Keratinocyte (primary cell): ENCODE measurements at regions not wholly inside any gene's neighbourhood (a gene's known extent, or its start where the extent isn't known, plus 50 kb on each side); places are given as distances from the start of the nearest gene placed in this dataset.

Experiments
- DNase-seq: peaks from one replicate; pipeline ENCODE4 v3.0.0-alpha.2; 2011; ENCODE audit warnings: low read depth, missing footprints, low spot score
- FAIRE-seq: peaks from 2 replicates; lab custom pipeline; 2011; peaks lifted over from hg19 to GRCh38; lab: Jason Lieb, UNC
- H2AFZ ChIP-seq: 2 replicates; pipeline ENCODE4 v1.6.0; 2012; ENCODE audit warnings: low read length, control low read depth, inconsistent platforms; ENCODE audit not compliant: control insufficient read depth
- H3K27ac ChIP-seq: 2 replicates; pipeline ENCODE4 v1.5.1; 2011; ENCODE audit warnings: low read length; ENCODE audit not compliant: control insufficient read depth, insufficient read depth
- H3K27me3 ChIP-seq: 3 replicates; pipeline ENCODE4 v1.6.0; 2011; ENCODE audit warnings: low read length; ENCODE audit not compliant: control insufficient read depth, insufficient read depth; ENCODE audit errors: extremely low read depth
- H3K36me3 ChIP-seq, 2 experiments: 2 replicates in 1 of 2; 3 replicates in 1 of 2; pipeline ENCODE4 v1.5.1; 2011; ENCODE audit warnings: low read length in 2 of 2, mild to moderate bottlenecking in 1 of 2; ENCODE audit not compliant: control insufficient read depth in 2 of 2, insufficient read depth in 2 of 2; ENCODE audit errors: extremely low read depth in 1 of 2
- H3K4me1 ChIP-seq: 3 replicates; pipeline ENCODE4 v1.5.1; 2011; ENCODE audit warnings: low read length; ENCODE audit not compliant: control insufficient read depth, insufficient read depth; ENCODE audit errors: extremely low read depth
- H3K4me2 ChIP-seq: 3 replicates; pipeline ENCODE4 v1.6.0; 2011; ENCODE audit warnings: low read depth, low read length; ENCODE audit not compliant: control insufficient read depth, insufficient read depth; ENCODE audit errors: extremely low read depth
- H3K4me3 ChIP-seq, 3 experiments: fragments of 200-600 bp in 1 of 3; sonication (generic) in 1 of 3; 2 replicates in 2 of 3; 3 replicates in 1 of 3; pipeline ENCODE4 v1.5.1; 2011 to 2016; ENCODE audit warnings: low read length in 3 of 3, mild to moderate bottlenecking in 3 of 3, control low read depth in 2 of 3, inconsistent platforms in 1 of 3, low read depth in 1 of 3, mixed read lengths in 1 of 3, mixed run types in 1 of 3, moderate library complexity in 1 of 3; ENCODE audit not compliant: control insufficient read depth in 2 of 3, insufficient read depth in 2 of 3; ENCODE audit errors: extremely low read depth in 1 of 3
- H3K79me2 ChIP-seq: 2 replicates; pipeline ENCODE4 v1.6.0; 2012; ENCODE audit warnings: low read length; ENCODE audit not compliant: control insufficient read depth, insufficient read depth
- H3K9ac ChIP-seq: 3 replicates; pipeline ENCODE4 v1.6.0; 2011; ENCODE audit warnings: low read length; ENCODE audit not compliant: control insufficient read depth, insufficient read depth; ENCODE audit errors: extremely low read depth
- H3K9me1 ChIP-seq: 3 replicates; pipeline ENCODE4 v1.6.0; 2011; ENCODE audit warnings: low read length; ENCODE audit not compliant: control insufficient read depth, insufficient read depth; ENCODE audit errors: extremely low read depth
- H3K9me3 ChIP-seq: 2 replicates; pipeline ENCODE4 v1.5.1; 2012; ENCODE audit warnings: low read depth, low read length; ENCODE audit not compliant: control insufficient read depth
- H4K20me1 ChIP-seq: 3 replicates; pipeline ENCODE4 v1.6.0; 2011; ENCODE audit warnings: low read length; ENCODE audit not compliant: control insufficient read depth, insufficient read depth; ENCODE audit errors: extremely low read depth
- CTCF ChIP-seq, 3 experiments: IDR thresholded peaks in 1 of 3; conservative IDR thresholded peaks in 1 of 3; optimal IDR thresholded peaks in 1 of 3; 2 replicates in 2 of 3; 3 replicates in 1 of 3; pipeline versions ENCODE3 to v1.5.1; 2011; ENCODE audit warnings: low read length in 3 of 3, mild to moderate bottlenecking in 3 of 3, moderate library complexity in 2 of 3, control low read depth in 1 of 3, inconsistent platforms in 1 of 3; ENCODE audit not compliant: insufficient read depth in 2 of 3; ENCODE audit errors: extremely low read depth in 1 of 3
- EZH2 ChIP-seq: IDR thresholded peaks from one replicate; pipeline ENCODE4 v1.6.1; 2012; ENCODE audit warnings: inconsistent platforms, mild to moderate bottlenecking, low read length, moderate library complexity
- dilution Hi-C: fragments of 300-500 bp; cut with MboI; formaldehyde crosslinking; loops from one replicate; pipeline ENCODE4 v1.7.0; 2020; ENCODE audit warnings: low sequenced_read_pairs; ENCODE audit not compliant: extremely low pct_ligation_motif_present

GRCh38 chr9:69975681-69976080 lies 68.0 kb upstream of the MAMDC2 start:
- peaks cover 14% of the 10 kb centered on the region for H3K4me1 ChIP-seq
- H3K27me3 ChIP-seq = no peaks in the 10 kb centered on the region
- H3K4me2 ChIP-seq = peak overlapping the region; percentile 29
- no peaks in the 10 kb centered on the region for H3K9me3 ChIP-seq
- H3K36me3 ChIP-seq = no peaks in the 10 kb centered on the region
- no peaks in the 10 kb centered on the region for H4K20me1 ChIP-seq
- dilution Hi-C loops = no loop called here
- H3K9me1 ChIP-seq = no peaks in the 10 kb centered on the region
- no peak overlapping the region for H3K9ac ChIP-seq
- DNase-seq (no peak), FAIRE-seq (peak; percentile 78)
- peak overlapping the region; percentile 24 for H2AFZ ChIP-seq
- TF ChIP-seq CTCF (optimal IDR thresholded peaks at IDR 0.05 in 1 of 3, IDR thresholded peaks at IDR 0.05 in 1 of 3, conservative IDR thresholded peaks at IDR 0.05 in 1 of 3; ENCODE audit: extremely low read depth in 1 of 3, insufficient read depth in 2 of 3, low read length in 3 of 3) = no peak
- no peak for TF ChIP-seq EZH2
- H3K79me2 ChIP-seq = no peaks in the 10 kb centered on the region
- H3K4me3 ChIP-seq = no peak overlapping the region
- H3K27ac ChIP-seq = peak overlapping the region; percentile 61

- TF ChIP-seq CTCF (optimal IDR thresholded peaks at IDR 0.05 in 1 of 3, IDR thresholded peaks at IDR 0.05 in 1 of 3, conservative IDR thresholded peaks at IDR 0.05 in 1 of 3; ENCODE audit: extremely low read depth in 1 of 3, insufficient read depth in 2 of 3, low read length in 3 of 3) (no peak), EZH2 (no peak)
- H3K4me3 ChIP-seq = no peak overlapping the region
- H3K9me3 ChIP-seq = no peaks in the 10 kb centered on the region
- DNase-seq = peak; percentile 57
- no peaks in the 10 kb centered on the region for H3K9me1 ChIP-seq
- no peaks in the 10 kb centered on the region for H3K79me2 ChIP-seq
- no peak for FAIRE-seq
- H4K20me1 ChIP-seq = no peaks in the 10 kb centered on the region
- H3K9ac ChIP-seq = no peak overlapping the region
- H3K27ac ChIP-seq = peak overlapping the region; percentile 61
- peaks cover 14% of the 10 kb centered on the region for H3K4me1 ChIP-seq
- dilution Hi-C loops = no loop called here
- no peaks in the 10 kb centered on the region for H3K27me3 ChIP-seq
- peak overlapping the region; percentile 29 for H3K4me2 ChIP-seq
- no peaks in the 10 kb centered on the region for H3K36me3 ChIP-seq
- peak overlapping the region; percentile 24 for H2AFZ ChIP-seq
Observed at GRCh38 chr9:69976152-69976551, 67.5 kb upstream of the MAMDC2 start.
